ENCODE measurements at regions not wholly inside any gene's neighbourhood (a gene's known extent, or its start where the extent isn't known, plus 50 kb on each side); places are given as distances from the start of the nearest gene placed in this dataset.

DNA sequence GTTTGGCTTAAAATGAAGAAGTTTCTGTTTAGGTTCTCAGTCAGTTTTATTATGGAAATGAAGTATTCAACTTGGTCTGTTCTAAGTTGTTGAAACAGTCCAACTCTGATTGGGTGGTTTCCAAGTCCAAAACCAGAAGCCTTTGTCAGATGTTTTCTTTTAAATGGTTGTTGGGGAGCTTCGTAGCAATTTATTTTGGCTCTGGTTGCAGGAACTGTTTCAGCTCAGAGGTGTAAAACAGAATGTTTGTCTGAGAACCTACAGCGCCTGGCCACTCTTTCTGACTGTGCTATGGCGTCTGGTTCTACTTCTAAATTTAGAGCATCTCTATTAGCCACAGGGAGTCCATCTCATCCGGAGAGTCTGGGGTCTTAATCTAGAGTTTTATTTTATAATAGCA is 582.6 kb upstream of the TMPRSS15 start:
- Histone ChIP-seq H3K36me3 (ENCODE audit: control insufficient read depth in 1 of 2, insufficient read depth in 2 of 2, low read depth in 1 of 2, low read length in 2 of 2) (no peaks in the 10 kb centered on the region), H3K4me3 (ENCODE audit: insufficient read depth in 1 of 2, low read depth in 1 of 2, low read length in 2 of 2) (no peak overlapping the region)

GRCh38 chr21:18987520-18988026 is 584.0 kb upstream of the TMPRSS15 start:
- Histone ChIP-seq H2BK5ac (ENCODE audit: low read depth, low read length, poor library complexity, severe bottlenecking) (no peak overlapping the region), H3K27me3 (ENCODE audit: control insufficient read depth in 1 of 2, insufficient read depth in 1 of 2, low read length in 2 of 2) (no peaks in the 10 kb centered on the region), H3K36me3 (ENCODE audit: control insufficient read depth in 1 of 2, insufficient read depth in 2 of 2, low read depth in 1 of 2, low read length in 2 of 2) (no peaks in the 10 kb centered on the region), H3K4me2 (ENCODE audit: low read length, poor library complexity, severe bottlenecking) (no peak overlapping the region), H2AK5ac (ENCODE audit: low read length, severe bottlenecking) (no peak overlapping the region), H3K27ac (ENCODE audit: low read length, poor library complexity, severe bottlenecking) (no peak overlapping the region), H3K18ac (ENCODE audit: low read depth in 1 of 2, low read length in 2 of 2) (no peak overlapping the region), H2BK120ac (ENCODE audit: low read depth, low read length) (no peak overlapping the region), H3K9me3 (ENCODE audit: control insufficient read depth, low read length) (peaks cover 17% of the 10 kb centered on the region), H3K79me1 (replicated peaks; ENCODE audit: low read length, poor library complexity, severe bottlenecking) (no peaks in the 10 kb centered on the region), H3K14ac (ENCODE audit: low read length in 2 of 2) (no peak overlapping the region), H3K23ac (ENCODE audit: low read length in 2 of 2) (no peak overlapping the region), H3K4ac (ENCODE audit: low read depth in 1 of 2, low read length in 2 of 2) (no peak overlapping the region), H3K9ac (ENCODE audit: low read length) (no peak overlapping the region), H3K4me3 (ENCODE audit: insufficient read depth in 1 of 2, low read depth in 1 of 2, low read length in 2 of 2) (no peak overlapping the region), H3K4me1 (ENCODE audit: control insufficient read depth, insufficient read depth, low read depth, low read length) (no peaks in the 10 kb centered on the region), H2BK15ac (ENCODE audit: low read depth, poor library complexity, severe bottlenecking) (no peak overlapping the region), H4K91ac (ENCODE audit: low read length) (no peak overlapping the region), H2AFZ (ENCODE audit: low read depth, low read length) (no peak overlapping the region), H4K8ac (ENCODE audit: low read length) (no peak overlapping the region), H2BK12ac (ENCODE audit: low read length in 2 of 2) (no peak overlapping the region)
- WGBS: 88% methylated on average over 10 of the region's 11 CpGs
- DNase-seq: no peak

More for the DNA sequence above, 582.6 kb upstream of the TMPRSS15 start:
- Histone ChIP-seq H3K27ac (ENCODE audit: low read length, poor library complexity, severe bottlenecking) (no peak overlapping the region), H3K23ac (ENCODE audit: low read length in 2 of 2) (no peak overlapping the region), H3K4me2 (ENCODE audit: low read length, poor library complexity, severe bottlenecking) (no peak overlapping the region), H3K4ac (ENCODE audit: low read depth in 1 of 2, low read length in 2 of 2) (no peak overlapping the region), H2AK5ac (ENCODE audit: low read length, severe bottlenecking) (no peak overlapping the region), H2BK12ac (ENCODE audit: low read length in 2 of 2) (no peak overlapping the region), H2AFZ (ENCODE audit: low read depth, low read length) (no peak overlapping the region), H2BK5ac (ENCODE audit: low read depth, low read length, poor library complexity, severe bottlenecking) (no peak overlapping the region), H2BK120ac (ENCODE audit: low read depth, low read length) (no peak overlapping the region), H4K91ac (ENCODE audit: low read length) (no peak overlapping the region), H3K9me3 (ENCODE audit: control insufficient read depth, low read length) (peaks cover 17% of the 10 kb centered on the region), H3K27me3 (ENCODE audit: control insufficient read depth in 1 of 2, insufficient read depth in 1 of 2, low read length in 2 of 2) (no peaks in the 10 kb centered on the region), H3K4me1 (ENCODE audit: control insufficient read depth, insufficient read depth, low read depth, low read length) (no peaks in the 10 kb centered on the region), H4K8ac (ENCODE audit: low read length) (no peak overlapping the region), H3K14ac (ENCODE audit: low read length in 2 of 2) (no peak overlapping the region), H2BK15ac (ENCODE audit: low read depth, poor library complexity, severe bottlenecking) (no peak overlapping the region), H3K79me1 (replicated peaks; ENCODE audit: low read length, poor library complexity, severe bottlenecking) (no peaks in the 10 kb centered on the region), H3K9ac (ENCODE audit: low read length) (no peak overlapping the region), H3K18ac (ENCODE audit: low read depth in 1 of 2, low read length in 2 of 2) (no peak overlapping the region)
- 65% methylated on average over 2 of the region's 4 CpGs for WGBS
- no peak for DNase-seq

DNA sequence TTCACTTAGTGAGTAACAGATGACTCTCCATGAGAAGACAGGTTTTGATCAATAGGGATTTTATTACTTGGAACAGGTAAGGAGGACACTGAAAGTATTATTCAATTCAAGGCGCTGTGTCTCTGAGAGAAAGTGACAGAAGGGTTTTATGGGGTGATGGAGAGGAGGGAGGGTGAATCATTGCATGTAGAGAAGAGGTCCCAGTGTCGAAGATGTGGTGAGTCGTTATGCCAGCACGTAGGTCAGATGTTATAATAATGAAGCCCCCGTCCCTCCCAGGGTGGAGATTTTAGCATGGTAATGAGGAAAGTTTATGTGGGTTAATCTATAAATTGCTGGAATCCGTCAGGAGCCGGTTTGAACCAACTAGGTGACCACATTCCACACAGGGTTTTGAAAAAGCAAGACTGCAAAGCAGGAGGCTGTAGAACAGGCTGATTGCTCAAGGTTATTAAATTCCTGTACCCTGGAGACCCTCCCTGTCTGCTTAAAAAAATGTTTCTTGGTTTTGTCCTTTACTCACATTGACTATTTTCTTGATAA is 586.4 kb upstream of the TMPRSS15 start:
- no peak overlapping the region for H2AK5ac ChIP-seq (ENCODE audit: low read length, severe bottlenecking)
- 70% methylated on average over 7 of the region's 7 CpGs for WGBS
- peaks cover 7% of the 10 kb centered on the region for H3K9me3 ChIP-seq (ENCODE audit: control insufficient read depth, low read length)
- H3K23ac ChIP-seq (ENCODE audit: low read length in 2 of 2): no peak overlapping the region
- no peak overlapping the region for H3K4me3 ChIP-seq (ENCODE audit: insufficient read depth in 1 of 2, low read depth in 1 of 2, low read length in 2 of 2)
- no peak overlapping the region for H3K9ac ChIP-seq (ENCODE audit: low read length)
- no peaks in the 10 kb centered on the region for H3K79me1 ChIP-seq (replicated peaks; ENCODE audit: low read length, poor library complexity, severe bottlenecking)
- no peaks in the 10 kb centered on the region for H3K36me3 ChIP-seq (ENCODE audit: control insufficient read depth in 1 of 2, insufficient read depth in 2 of 2, low read depth in 1 of 2, low read length in 2 of 2)
- H2BK120ac ChIP-seq (ENCODE audit: low read depth, low read length): no peak overlapping the region
- no peak overlapping the region for H4K91ac ChIP-seq (ENCODE audit: low read length)
- no peak overlapping the region for H4K8ac ChIP-seq (ENCODE audit: low read length)
- H3K14ac ChIP-seq (ENCODE audit: low read length in 2 of 2): no peak overlapping the region
- H2BK5ac ChIP-seq (ENCODE audit: low read depth, low read length, poor library complexity, severe bottlenecking): no peak overlapping the region
- H3K4ac ChIP-seq (ENCODE audit: low read depth in 1 of 2, low read length in 2 of 2): no peak overlapping the region
- H2AFZ ChIP-seq (ENCODE audit: low read depth, low read length): no peak overlapping the region
- no peaks in the 10 kb centered on the region for H3K4me1 ChIP-seq (ENCODE audit: control insufficient read depth, insufficient read depth, low read depth, low read length)
- no peak overlapping the region for H3K27ac ChIP-seq (ENCODE audit: low read length, poor library complexity, severe bottlenecking)
- no peak overlapping the region for H2BK12ac ChIP-seq (ENCODE audit: low read length in 2 of 2)
- no peak overlapping the region for H2BK15ac ChIP-seq (ENCODE audit: low read depth, poor library complexity, severe bottlenecking)
- DNase-seq: no peak
- no peak overlapping the region for H3K18ac ChIP-seq (ENCODE audit: low read depth in 1 of 2, low read length in 2 of 2)
- no peak overlapping the region for H3K4me2 ChIP-seq (ENCODE audit: low read length, poor library complexity, severe bottlenecking)
- H3K27me3 ChIP-seq (ENCODE audit: control insufficient read depth in 1 of 2, insufficient read depth in 1 of 2, low read length in 2 of 2): no peaks in the 10 kb centered on the region

DNA sequence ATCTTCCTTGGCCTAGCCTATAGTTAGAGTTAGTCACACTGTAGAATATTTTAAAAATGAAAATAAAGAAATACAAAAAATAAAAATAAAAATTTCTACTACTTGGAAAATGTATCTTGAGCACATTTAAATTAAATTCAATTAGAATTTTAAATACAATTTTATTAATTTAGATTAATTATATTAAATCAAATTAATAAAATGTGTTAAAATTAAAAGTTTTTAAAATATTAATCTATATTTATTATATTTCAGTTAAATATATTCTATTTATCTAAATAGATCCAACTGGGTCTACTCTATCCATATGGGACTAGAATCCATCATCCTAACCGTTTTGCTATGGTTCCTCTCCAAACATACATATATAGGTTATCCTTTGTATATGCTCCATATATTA is 588.3 kb upstream of the TMPRSS15 start:
- Histone ChIP-seq H3K36me3 (ENCODE audit: control insufficient read depth in 1 of 2, insufficient read depth in 2 of 2, low read depth in 1 of 2, low read length in 2 of 2) (no peaks in the 10 kb centered on the region), H2BK120ac (ENCODE audit: low read depth, low read length) (no peak overlapping the region), H2BK5ac (ENCODE audit: low read depth, low read length, poor library complexity, severe bottlenecking) (no peak overlapping the region), H2AK5ac (ENCODE audit: low read length, severe bottlenecking) (no peak overlapping the region), H2BK12ac (ENCODE audit: low read length in 2 of 2) (no peak overlapping the region), H3K9me3 (ENCODE audit: control insufficient read depth, low read length) (no peaks in the 10 kb centered on the region), H3K23ac (ENCODE audit: low read length in 2 of 2) (no peak overlapping the region), H3K4me3 (ENCODE audit: insufficient read depth in 1 of 2, low read depth in 1 of 2, low read length in 2 of 2) (no peak overlapping the region), H2AFZ (ENCODE audit: low read depth, low read length) (no peak overlapping the region), H3K4ac (ENCODE audit: low read depth in 1 of 2, low read length in 2 of 2) (no peak overlapping the region), H3K27ac (ENCODE audit: low read length, poor library complexity, severe bottlenecking) (no peak overlapping the region), H4K91ac (ENCODE audit: low read length) (no peak overlapping the region), H3K9ac (ENCODE audit: low read length) (no peak overlapping the region), H3K14ac (ENCODE audit: low read length in 2 of 2) (no peak overlapping the region), H3K4me1 (ENCODE audit: control insufficient read depth, insufficient read depth, low read depth, low read length) (no peaks in the 10 kb centered on the region), H3K18ac (ENCODE audit: low read depth in 1 of 2, low read length in 2 of 2) (no peak overlapping the region), H3K79me1 (replicated peaks; ENCODE audit: low read length, poor library complexity, severe bottlenecking) (no peaks in the 10 kb centered on the region), H3K4me2 (ENCODE audit: low read length, poor library complexity, severe bottlenecking) (no peak overlapping the region), H4K8ac (ENCODE audit: low read length) (no peak overlapping the region), H3K27me3 (ENCODE audit: control insufficient read depth in 1 of 2, insufficient read depth in 1 of 2, low read length in 2 of 2) (no peaks in the 10 kb centered on the region), H2BK15ac (ENCODE audit: low read depth, poor library complexity, severe bottlenecking) (no peak overlapping the region)
- DNase-seq: no peak
- 100% methylated on average over 1 of the region's 1 CpG for WGBS

All from mesenchymal stem cell (in vitro differentiated cells and primary cell).